ENCODE measurements at regions not wholly inside any gene's neighbourhood (a gene's known extent, or its start where the extent isn't known, plus 50 kb on each side); places are given as distances from the start of the nearest gene placed in this dataset.

DNA sequence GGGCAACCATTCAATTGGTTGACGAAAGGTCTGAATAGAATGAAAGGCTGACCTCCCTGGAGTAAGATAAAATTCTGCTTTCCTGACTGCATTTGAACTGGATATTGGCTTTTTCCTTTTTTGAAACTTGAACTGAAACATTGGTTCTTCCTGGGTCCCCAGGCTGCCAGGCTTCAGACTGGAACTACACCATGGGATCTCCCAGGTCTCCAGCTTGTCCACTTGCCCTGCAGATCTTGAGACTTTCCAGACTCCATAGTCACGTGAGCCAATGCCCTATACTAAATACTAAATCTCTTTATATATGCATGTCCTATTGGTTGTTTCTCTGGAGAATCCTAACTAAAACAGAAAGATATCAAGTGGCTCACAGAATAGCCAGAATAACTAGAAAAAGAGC is 118.7 kb upstream of the KRR1 start:
- no peak for TF ChIP-seq POLR2AphosphoS5 (IDR thresholded peaks at IDR 0.05; ENCODE audit: low read depth, low read length)
- no peak for TF ChIP-seq POLR2A (IDR thresholded peaks at IDR 0.05; ENCODE audit: low read depth, low read length)

Measured in GM12892 (cell line).